ENCODE measurements at regions not wholly inside any gene's neighbourhood (a gene's known extent, or its start where the extent isn't known, plus 50 kb on each side); places are given as distances from the start of the nearest gene placed in this dataset.

- TF ChIP-seq CTCF (IDR thresholded peaks at IDR 0.05) (no peak), POLR2AphosphoS5 (IDR thresholded peaks at IDR 0.05) (no peak), POLR2A (IDR thresholded peaks at IDR 0.05) (no peak)
Measured at GRCh38 chr5:28390341-28390740, 1352.0 kb upstream of the CDH9 start.
